ENCODE measurements at regions not wholly inside any gene's neighbourhood (a gene's known extent, or its start where the extent isn't known, plus 50 kb on each side); places are given as distances from the start of the nearest gene placed in this dataset.

GRCh38 chr9:115207003-115207836 is 89.3 kb upstream of the TNC start:
- H3K36me3 ChIP-seq (ENCODE audit: control insufficient read depth, insufficient read depth, low read length): no peaks in the 10 kb centered on the region
- TF ChIP-seq CTCF (IDR thresholded peaks at IDR 0.05; ENCODE audit: insufficient read depth, low read depth, low read length): no peak
- no peaks in the 10 kb centered on the region for H3K27me3 ChIP-seq (ENCODE audit: control insufficient read depth, insufficient read depth, low read length)
- no peak overlapping the region for H3K4me3 ChIP-seq (ENCODE audit: low read depth, low read length)
- POLR2A ChIA-PET: interaction anchor here (1.0 kb wide), 1 partner anchor 91 kb away, joined by 3 read pairs; no protein-coding TSS in a partner anchor
- no peak for DNase-seq (ENCODE audit: low read depth)
- CTCF ChIA-PET: interaction anchor here (2.8 kb wide), 1 partner anchor 10 kb away, joined by 6 read pairs; no protein-coding TSS in a partner anchor

GRCh38 chr9:115208501-115208900 is 90.5 kb upstream of the TNC start:
- H3K36me3 ChIP-seq (ENCODE audit: control insufficient read depth, insufficient read depth, low read length): no peaks in the 10 kb centered on the region
- ChIA-PET CTCF (interaction anchor here (2.2 to 2.8 kb wide), 2 partner anchors 11 to 25 kb away, joined by 6 to 7 read pairs; no protein-coding TSS in a partner anchor), POLR2A (interaction anchor here (0.7 kb wide), 1 partner anchor 421 kb away, joined by 6 read pairs; no protein-coding TSS in a partner anchor)
- no peaks in the 10 kb centered on the region for H3K27me3 ChIP-seq (ENCODE audit: control insufficient read depth, insufficient read depth, low read length)
- no peak for TF ChIP-seq CTCF (IDR thresholded peaks at IDR 0.05; ENCODE audit: insufficient read depth, low read depth, low read length)
- peak; percentile 65 for DNase-seq (ENCODE audit: low read depth)
- no peak overlapping the region for H3K4me3 ChIP-seq (ENCODE audit: low read depth, low read length)

- Histone ChIP-seq H3K4me3 (ENCODE audit: low read depth, low read length) (no peak overlapping the region), H3K27me3 (ENCODE audit: control insufficient read depth, insufficient read depth, low read length) (no peaks in the 10 kb centered on the region), H3K36me3 (ENCODE audit: control insufficient read depth, insufficient read depth, low read length) (no peaks in the 10 kb centered on the region)
- ChIA-PET CTCF (interaction anchor here (2.2 kb wide), 1 partner anchor 24 kb away, joined by 7 read pairs; no protein-coding TSS in a partner anchor), POLR2A (no interaction called here)
- DNase-seq (ENCODE audit: low read depth): no peak
- TF ChIP-seq CTCF (IDR thresholded peaks at IDR 0.05; ENCODE audit: insufficient read depth, low read depth, low read length): no peak
Measured at GRCh38 chr9:115209601-115210306, 91.8 kb upstream of the TNC start.

- no peak for TF ChIP-seq CTCF (IDR thresholded peaks at IDR 0.05; ENCODE audit: insufficient read depth, low read depth, low read length)
- CTCF ChIA-PET: interaction anchor here (1.4 kb wide), 1 partner anchor 52 kb away, joined by 6 read pairs; no protein-coding TSS in a partner anchor
- Histone ChIP-seq H3K4me3 (ENCODE audit: low read depth, low read length) (no peak overlapping the region), H3K27me3 (ENCODE audit: control insufficient read depth, insufficient read depth, low read length) (no peaks in the 10 kb centered on the region), H3K36me3 (ENCODE audit: control insufficient read depth, insufficient read depth, low read length) (no peaks in the 10 kb centered on the region)
- no peak for DNase-seq (ENCODE audit: low read depth)
- POLR2A ChIA-PET: no interaction called here
Measured at GRCh38 chr9:115210699-115211098, 92.7 kb upstream of the TNC start.
